AG09319 (cell line): ENCODE measurements at regions not wholly inside any gene's neighbourhood (a gene's known extent, or its start where the extent isn't known, plus 50 kb on each side); places are given as distances from the start of the nearest gene placed in this dataset.

Source experiments
- DNase-seq: peaks from one replicate; pipeline ENCODE4 v3.0.0-alpha.2; 2010; ENCODE audit warnings: low read depth; ENCODE audit errors: extremely low read depth
- CTCF ChIP-seq: IDR thresholded peaks from 2 replicates; pipeline ENCODE4 v1.5.1; 2011; ENCODE audit warnings: low read depth, mild to moderate bottlenecking, inconsistent platforms, low read length, moderate library complexity

GRCh38 chr12:89256060-89256459 lies 96.2 kb downstream of the DUSP6 start:
- TF ChIP-seq CTCF, result no peak
- DNase-seq, result no peak

- no peak for TF ChIP-seq CTCF
- DNase-seq, result no peak
Measured at GRCh38 chr12:89253488-89253887, 98.8 kb downstream of the DUSP6 start.

GRCh38 chr12:89252284-89252683 lies 100.0 kb downstream of the DUSP6 start:
- no peak for TF ChIP-seq CTCF

GRCh38 chr12:89251342-89252271 lies 100.7 kb downstream of the DUSP6 start:
- DNase-seq, result no peak
- no peak for TF ChIP-seq CTCF

More at GRCh38 chr12:89252284-89252683, 100.0 kb downstream of the DUSP6 start:
- DNase-seq, result no peak

GRCh38 chr12:89250636-89251035 lies 101.7 kb downstream of the DUSP6 start:
- no peak for DNase-seq
- no peak for TF ChIP-seq CTCF

GRCh38 chr12:89250213-89250612 lies 102.1 kb downstream of the DUSP6 start:
- no peak for TF ChIP-seq CTCF
- DNase-seq, result no peak

- no peak for TF ChIP-seq CTCF
- no peak for DNase-seq
Measured at GRCh38 chr12:89247967-89248366, 104.3 kb downstream of the DUSP6 start.
